ENCODE measurements at regions not wholly inside any gene's neighbourhood (a gene's known extent, or its start where the extent isn't known, plus 50 kb on each side); places are given as distances from the start of the nearest gene placed in this dataset.

- TF ChIP-seq POLR2A (IDR thresholded peaks at IDR 0.05) = no peak
- no peak for TF ChIP-seq CTCF (IDR thresholded peaks at IDR 0.05)
- no peak for TF ChIP-seq POLR2AphosphoS5 (IDR thresholded peaks at IDR 0.05)
- TF ChIP-seq EP300 (IDR thresholded peaks at IDR 0.05) = no peak
Observed at GRCh38 chr7:24464861-24465260, 108.4 kb upstream of the PALS2 start.

All from stomach (tissue), 4 donors.